Activated T-helper 2 cell treated with anti-CD3 and anti-CD28 coated beads, Interferon-gamma antibody, Interleukin-2, Interleukin-4, amounts not matched to agents 10 μg/mL and 5 μg/mL and 100 μg/mL, durations not matched to agents 14 hours and 24 hours and 36 hours (primary cell): ENCODE measurements at regions not wholly inside any gene's neighbourhood (a gene's known extent, or its start where the extent isn't known, plus 50 kb on each side); places are given as distances from the start of the nearest gene placed in this dataset.

ENCODE experiments used
- DNase-seq: peaks from one replicate; pipeline ENCODE4 v3.0.0; 2021; ENCODE audit warnings: low spot score
- H3K27ac Mint-ChIP-seq: one replicate; pipeline ENCODE4 v1.8.0; 2021; ENCODE audit warnings: mixed read lengths
- H3K27me3 Mint-ChIP-seq: one replicate; pipeline ENCODE4 v1.8.0; 2021; ENCODE audit warnings: low read depth, mixed read lengths
- H3K36me3 Mint-ChIP-seq: one replicate; pipeline ENCODE4 v1.8.0; 2021; ENCODE audit warnings: low read depth, mixed read lengths
- H3K4me1 Mint-ChIP-seq: one replicate; pipeline ENCODE4 v1.8.0; 2021; ENCODE audit warnings: low read depth, mixed read lengths
- H3K4me3 Mint-ChIP-seq: one replicate; pipeline ENCODE4 v1.8.0; 2021; ENCODE audit warnings: low read depth, mild to moderate bottlenecking, moderate library complexity, mixed read lengths
- H3K9me3 Mint-ChIP-seq: one replicate; pipeline ENCODE4 v1.8.0; 2021; ENCODE audit warnings: mixed read lengths
- intact Hi-C: fragments of 100-400 bp; cut with micrococcal nuclease; formaldehyde crosslinking; loops from one replicate; pipeline ENCODE4 v1.15.1; 2023

- Mint-ChIP-seq H3K27ac (no peak overlapping the region), H3K4me3 (no peak overlapping the region), H3K36me3 (no peaks in the 10 kb centered on the region), H3K27me3 (no peaks in the 10 kb centered on the region), H3K9me3 (peaks cover 4% of the 10 kb centered on the region), H3K4me1 (no peaks in the 10 kb centered on the region)
- intact Hi-C loops, result no loop called here
- DNase-seq, result no peak
Observed at GRCh38 chr3:73727117-73727821, 102.5 kb upstream of the PDZRN3 start.

- intact Hi-C loops, result no loop called here
- no peak overlapping the region for H3K27ac Mint-ChIP-seq
- H3K4me3 Mint-ChIP-seq, result no peak overlapping the region
- no peaks in the 10 kb centered on the region for H3K9me3 Mint-ChIP-seq
- no peak for DNase-seq
- no peaks in the 10 kb centered on the region for H3K4me1 Mint-ChIP-seq
- no peaks in the 10 kb centered on the region for H3K36me3 Mint-ChIP-seq
- H3K27me3 Mint-ChIP-seq, result no peaks in the 10 kb centered on the region
Observed at GRCh38 chr3:73723596-73723995, 98.9 kb upstream of the PDZRN3 start.

- Mint-ChIP-seq H3K36me3 (no peaks in the 10 kb centered on the region), H3K4me1 (no peaks in the 10 kb centered on the region), H3K27me3 (no peaks in the 10 kb centered on the region), H3K9me3 (no peaks in the 10 kb centered on the region), H3K4me3 (no peak overlapping the region), H3K27ac (no peak overlapping the region)
- intact Hi-C loops, result no loop called here
- DNase-seq, result no peak
Observed at GRCh38 chr3:73719861-73720260, 95.1 kb upstream of the PDZRN3 start.

GRCh38 chr3:73719413-73719851 is 94.7 kb upstream of the PDZRN3 start:
- intact Hi-C loops, result no loop called here
- Mint-ChIP-seq H3K27me3 (no peaks in the 10 kb centered on the region), H3K4me3 (no peak overlapping the region), H3K36me3 (no peaks in the 10 kb centered on the region), H3K27ac (no peak overlapping the region), H3K9me3 (no peaks in the 10 kb centered on the region), H3K4me1 (no peaks in the 10 kb centered on the region)
- no peak for DNase-seq

- Mint-ChIP-seq H3K4me1 (no peaks in the 10 kb centered on the region), H3K4me3 (no peak overlapping the region), H3K9me3 (no peaks in the 10 kb centered on the region), H3K27ac (no peak overlapping the region), H3K27me3 (no peaks in the 10 kb centered on the region), H3K36me3 (no peaks in the 10 kb centered on the region)
- no peak for DNase-seq
- intact Hi-C loops, result no loop called here
Observed at GRCh38 chr3:73718326-73719110, 93.8 kb upstream of the PDZRN3 start.

- no peaks in the 10 kb centered on the region for H3K36me3 Mint-ChIP-seq
- no peak for DNase-seq
- H3K4me3 Mint-ChIP-seq, result no peak overlapping the region
- no peaks in the 10 kb centered on the region for H3K4me1 Mint-ChIP-seq
- H3K27me3 Mint-ChIP-seq, result no peaks in the 10 kb centered on the region
- no peaks in the 10 kb centered on the region for H3K9me3 Mint-ChIP-seq
- H3K27ac Mint-ChIP-seq, result no peak overlapping the region
- intact Hi-C loops, result no loop called here
Observed at GRCh38 chr3:73716418-73716817, 91.7 kb upstream of the PDZRN3 start.

- no peak for DNase-seq
- intact Hi-C loops, result no loop called here
- Mint-ChIP-seq H3K9me3 (no peaks in the 10 kb centered on the region), H3K36me3 (no peaks in the 10 kb centered on the region), H3K27me3 (no peaks in the 10 kb centered on the region), H3K4me1 (no peaks in the 10 kb centered on the region), H3K4me3 (no peak overlapping the region), H3K27ac (no peak overlapping the region)
Observed at GRCh38 chr3:73710340-73710739, 85.6 kb upstream of the PDZRN3 start.

GRCh38 chr3:73709712-73710111 is 85.0 kb upstream of the PDZRN3 start:
- Mint-ChIP-seq H3K36me3 (no peaks in the 10 kb centered on the region), H3K27me3 (no peaks in the 10 kb centered on the region), H3K9me3 (no peaks in the 10 kb centered on the region), H3K27ac (no peak overlapping the region), H3K4me1 (no peaks in the 10 kb centered on the region), H3K4me3 (no peak overlapping the region)
- DNase-seq, result no peak
- intact Hi-C loops, result no loop called here

GRCh38 chr3:73708956-73709355 is 84.2 kb upstream of the PDZRN3 start:
- intact Hi-C loops, result no loop called here
- Mint-ChIP-seq H3K27me3 (no peaks in the 10 kb centered on the region), H3K4me1 (no peaks in the 10 kb centered on the region), H3K36me3 (no peaks in the 10 kb centered on the region), H3K4me3 (no peak overlapping the region), H3K27ac (no peak overlapping the region), H3K9me3 (no peaks in the 10 kb centered on the region)
- no peak for DNase-seq

GRCh38 chr3:73707772-73708171 is 83.0 kb upstream of the PDZRN3 start:
- no peaks in the 10 kb centered on the region for H3K9me3 Mint-ChIP-seq
- no peaks in the 10 kb centered on the region for H3K36me3 Mint-ChIP-seq
- DNase-seq, result no peak
- no peaks in the 10 kb centered on the region for H3K27me3 Mint-ChIP-seq
- no peaks in the 10 kb centered on the region for H3K4me1 Mint-ChIP-seq
- H3K4me3 Mint-ChIP-seq, result no peak overlapping the region
- intact Hi-C loops, result no loop called here
- no peak overlapping the region for H3K27ac Mint-ChIP-seq

- Mint-ChIP-seq H3K27me3 (no peaks in the 10 kb centered on the region), H3K9me3 (no peaks in the 10 kb centered on the region), H3K36me3 (no peaks in the 10 kb centered on the region), H3K27ac (no peak overlapping the region), H3K4me3 (no peak overlapping the region), H3K4me1 (no peaks in the 10 kb centered on the region)
- intact Hi-C loops, result no loop called here
- DNase-seq, result no peak
Observed at GRCh38 chr3:73706771-73707170, 82.0 kb upstream of the PDZRN3 start.

- Mint-ChIP-seq H3K4me3 (no peak overlapping the region), H3K36me3 (no peaks in the 10 kb centered on the region), H3K27ac (no peak overlapping the region), H3K4me1 (no peaks in the 10 kb centered on the region), H3K27me3 (no peaks in the 10 kb centered on the region), H3K9me3 (no peaks in the 10 kb centered on the region)
- intact Hi-C loops, result no loop called here
- DNase-seq, result no peak
Observed at GRCh38 chr3:73705792-73706191, 81.1 kb upstream of the PDZRN3 start.

- H3K36me3 Mint-ChIP-seq, result no peaks in the 10 kb centered on the region
- H3K4me3 Mint-ChIP-seq, result no peak overlapping the region
- no peaks in the 10 kb centered on the region for H3K4me1 Mint-ChIP-seq
- no peak for DNase-seq
- no peak overlapping the region for H3K27ac Mint-ChIP-seq
- H3K9me3 Mint-ChIP-seq, result no peaks in the 10 kb centered on the region
- H3K27me3 Mint-ChIP-seq, result no peaks in the 10 kb centered on the region
- intact Hi-C loops, result no loop called here
Observed at GRCh38 chr3:73699327-73699726, 74.6 kb upstream of the PDZRN3 start.
